GM12873 (cell line): ENCODE measurements at regions not wholly inside any gene's neighbourhood (a gene's known extent, or its start where the extent isn't known, plus 50 kb on each side); places are given as distances from the start of the nearest gene placed in this dataset.

ENCODE experiments used
- CTCF ChIP-seq: IDR thresholded peaks from 2 replicates; pipeline ENCODE4 v1.5.1; 2012; ENCODE audit warnings: low read depth, mild to moderate bottlenecking, moderate library complexity, low read length, control low read depth; ENCODE audit not compliant: insufficient read depth; ENCODE audit errors: missing control alignments

- TF ChIP-seq CTCF = no peak
Measured at GRCh38 chr7:98515201-98515600, 101.9 kb upstream of the NPTX2 start.

- no peak for TF ChIP-seq CTCF
Measured at GRCh38 chr7:98514211-98515031, 102.7 kb upstream of the NPTX2 start.

- no peak for TF ChIP-seq CTCF
Measured at GRCh38 chr7:98511175-98511574, 105.9 kb upstream of the NPTX2 start.

- no peak for TF ChIP-seq CTCF
Measured at GRCh38 chr7:98509836-98510235, 107.2 kb upstream of the NPTX2 start.

GRCh38 chr7:98506471-98506870 is 105.6 kb upstream of the BAIAP2L1 start:
- TF ChIP-seq CTCF = no peak

GRCh38 chr7:98500764-98501163 is 99.9 kb upstream of the BAIAP2L1 start:
- no peak for TF ChIP-seq CTCF

- TF ChIP-seq CTCF = no peak
Measured at GRCh38 chr7:98496618-98497017, 95.7 kb upstream of the BAIAP2L1 start.
